ENCODE measurements at regions not wholly inside any gene's neighbourhood (a gene's known extent, or its start where the extent isn't known, plus 50 kb on each side); places are given as distances from the start of the nearest gene placed in this dataset.
"Not testable (repeated sequence)": the region's sequence is repeated elsewhere in the genome, so short reads cannot be mapped to it uniquely, and the experiment has no call there.

- Mint-ChIP-seq H3K4me1 (ENCODE audit: low read depth) (no peaks in the 10 kb centered on the region), H3K27ac (no peak overlapping the region), H3K4me3 (no peak overlapping the region), H3K36me3 (ENCODE audit: low read depth) (no peaks in the 10 kb centered on the region), H3K27me3 (peaks cover 6% of the 10 kb centered on the region), H3K9me3 (no peaks in the 10 kb centered on the region)
- CTCF ChIA-PET, result interaction anchor here (0.6 to 1.3 kb wide), 3 partner anchors 9 to 1201 kb away, joined by 3 read pairs; no protein-coding TSS in a partner anchor
- DNase-seq (no peak), ATAC-seq (no peak)
- intact Hi-C loops (cut with micrococcal nuclease), result no loop called here
- POLR2A ChIA-PET, result no interaction called here
- TF ChIP-seq, protein P1, sequence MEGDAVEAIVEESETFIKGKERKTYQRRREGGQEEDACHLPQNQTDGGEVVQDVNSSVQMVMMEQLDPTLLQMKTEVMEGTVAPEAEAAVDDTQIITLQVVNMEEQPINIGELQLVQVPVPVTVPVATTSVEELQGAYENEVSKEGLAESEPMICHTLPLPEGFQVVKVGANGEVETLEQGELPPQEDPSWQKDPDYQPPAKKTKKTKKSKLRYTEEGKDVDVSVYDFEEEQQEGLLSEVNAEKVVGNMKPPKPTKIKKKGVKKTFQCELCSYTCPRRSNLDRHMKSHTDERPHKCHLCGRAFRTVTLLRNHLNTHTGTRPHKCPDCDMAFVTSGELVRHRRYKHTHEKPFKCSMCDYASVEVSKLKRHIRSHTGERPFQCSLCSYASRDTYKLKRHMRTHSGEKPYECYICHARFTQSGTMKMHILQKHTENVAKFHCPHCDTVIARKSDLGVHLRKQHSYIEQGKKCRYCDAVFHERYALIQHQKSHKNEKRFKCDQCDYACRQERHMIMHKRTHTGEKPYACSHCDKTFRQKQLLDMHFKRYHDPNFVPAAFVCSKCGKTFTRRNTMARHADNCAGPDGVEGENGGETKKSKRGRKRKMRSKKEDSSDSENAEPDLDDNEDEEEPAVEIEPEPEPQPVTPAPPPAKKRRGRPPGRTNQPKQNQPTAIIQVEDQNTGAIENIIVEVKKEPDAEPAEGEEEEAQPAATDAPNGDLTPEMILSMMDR (IDR thresholded peaks at IDR 0.05), result no peak
Observed at GRCh38 chr10:4398602-4399001, 427.4 kb upstream of the AKR1E2 start.

DNA sequence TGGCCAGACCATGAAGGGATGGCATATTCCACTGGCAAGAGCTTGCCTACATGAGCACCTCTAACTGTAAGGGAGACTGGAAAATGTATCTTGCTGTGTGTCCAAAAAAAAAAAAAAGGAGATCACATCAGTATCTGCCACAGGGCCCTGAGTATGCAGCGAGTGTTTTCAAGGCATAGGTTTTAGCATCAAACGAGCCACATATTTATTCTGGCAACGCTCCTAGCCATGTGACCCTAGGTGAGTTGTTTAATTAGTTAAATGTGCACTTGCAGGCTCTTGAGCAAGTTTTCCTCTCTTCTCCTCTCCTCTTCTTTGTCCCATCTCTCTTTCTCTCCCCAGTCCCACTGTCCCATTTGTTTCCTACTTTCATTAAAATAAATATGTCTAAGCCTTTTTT, 428.7 kb upstream of the AKR1E2 start:
- H3K36me3 Mint-ChIP-seq (ENCODE audit: low read depth), result no peaks in the 10 kb centered on the region
- no peaks in the 10 kb centered on the region for H3K4me1 Mint-ChIP-seq (ENCODE audit: low read depth)
- no peak for ATAC-seq
- H3K9me3 Mint-ChIP-seq, result no peaks in the 10 kb centered on the region
- ChIA-PET POLR2A (interaction anchor here (0.5 kb wide), 1 partner anchor 82 kb away, joined by 3 read pairs; no protein-coding TSS in a partner anchor), CTCF (no interaction called here)
- TF ChIP-seq, protein P1 (IDR thresholded peaks at IDR 0.05), result no peak
- no peak overlapping the region for H3K4me3 Mint-ChIP-seq
- DNase-seq, result no peak
- peaks cover 2% of the 10 kb centered on the region for H3K27me3 Mint-ChIP-seq
- no peak overlapping the region for H3K27ac Mint-ChIP-seq
- intact Hi-C loops (cut with micrococcal nuclease), result no loop called here

DNA sequence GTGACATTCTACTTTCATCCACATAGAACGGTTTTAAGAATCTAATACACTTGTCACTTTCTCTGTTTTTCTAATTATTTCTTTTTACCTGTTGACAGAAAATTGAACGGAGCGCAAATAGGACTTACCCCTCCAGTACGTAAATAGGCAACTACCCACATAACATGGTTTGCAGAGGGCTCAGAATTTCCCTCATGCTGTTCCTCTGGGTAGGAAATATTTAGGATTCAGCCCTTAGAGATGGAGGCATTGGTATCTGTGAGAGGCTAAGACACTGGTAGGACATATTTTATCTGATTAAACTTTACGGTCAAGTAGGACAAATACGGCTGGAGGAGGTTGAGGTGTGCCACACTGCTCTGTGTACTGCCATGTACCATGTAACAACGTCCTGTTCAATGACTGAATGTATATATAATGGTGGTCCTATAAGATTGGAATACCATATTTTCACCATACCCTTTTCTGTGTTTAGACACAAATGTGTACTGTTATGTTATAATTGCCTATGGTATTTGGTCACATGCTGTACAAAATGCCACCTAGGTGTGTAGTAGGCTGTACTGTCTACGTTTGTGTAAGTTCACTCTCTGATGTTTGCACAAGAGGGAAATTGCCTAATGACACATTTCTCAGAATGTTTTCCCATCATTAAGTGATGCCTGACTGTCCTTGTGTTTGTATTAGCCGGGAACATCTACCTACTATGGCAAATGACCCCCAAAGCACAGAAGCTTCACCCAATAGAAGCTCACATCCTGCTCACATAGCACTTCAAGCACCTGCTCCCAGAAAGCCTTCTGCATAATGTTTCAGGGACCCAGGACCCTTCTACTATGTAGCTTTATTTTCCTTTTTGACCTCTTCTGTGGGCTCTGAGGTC, 429.4 kb upstream of the AKR1E2 start:
- TF ChIP-seq, protein P1 (IDR thresholded peaks at IDR 0.05), result no peak
- Mint-ChIP-seq H3K4me1 (ENCODE audit: low read depth) (no peaks in the 10 kb centered on the region), H3K27me3 (peaks cover 2% of the 10 kb centered on the region), H3K36me3 (ENCODE audit: low read depth) (no peaks in the 10 kb centered on the region), H3K9me3 (no peaks in the 10 kb centered on the region), H3K27ac (no peak overlapping the region), H3K4me3 (no peak overlapping the region)
- no peak for DNase-seq
- ChIA-PET POLR2A (no interaction called here), CTCF (no interaction called here)
- intact Hi-C loops (cut with micrococcal nuclease), result no loop called here
- no peak for ATAC-seq

- no peaks in the 10 kb centered on the region for H3K9me3 Mint-ChIP-seq
- ATAC-seq, result no peak
- TF ChIP-seq, protein P1 (IDR thresholded peaks at IDR 0.05), result no peak
- ChIA-PET POLR2A (no interaction called here), CTCF (no interaction called here)
- H3K4me3 Mint-ChIP-seq, result no peak overlapping the region
- intact Hi-C loops (cut with micrococcal nuclease), result no loop called here
- no peak for DNase-seq
- no peaks in the 10 kb centered on the region for H3K4me1 Mint-ChIP-seq (ENCODE audit: low read depth)
- H3K36me3 Mint-ChIP-seq (ENCODE audit: low read depth), result no peaks in the 10 kb centered on the region
- peaks cover 2% of the 10 kb centered on the region for H3K27me3 Mint-ChIP-seq
- no peak overlapping the region for H3K27ac Mint-ChIP-seq
Observed at GRCh38 chr10:4395731-4396130, 430.3 kb upstream of the AKR1E2 start.

GRCh38 chr10:4394455-4394854, 431.6 kb upstream of the AKR1E2 start:
- H3K4me1 Mint-ChIP-seq (ENCODE audit: low read depth); H3K36me3 Mint-ChIP-seq (ENCODE audit: low read depth); intact Hi-C loops (cut with micrococcal nuclease); H3K27me3 Mint-ChIP-seq; H3K9me3 Mint-ChIP-seq; CTCF ChIA-PET; H3K27ac Mint-ChIP-seq; DNase-seq; ATAC-seq; H3K4me3 Mint-ChIP-seq; POLR2A ChIA-PET: not testable (repeated sequence)
